ENCODE measurements at regions not wholly inside any gene's neighbourhood (a gene's known extent, or its start where the extent isn't known, plus 50 kb on each side); places are given as distances from the start of the nearest gene placed in this dataset.
A peak's percentile ranks its signal among the peaks of the same experiment; 100 is the strongest.

DNA sequence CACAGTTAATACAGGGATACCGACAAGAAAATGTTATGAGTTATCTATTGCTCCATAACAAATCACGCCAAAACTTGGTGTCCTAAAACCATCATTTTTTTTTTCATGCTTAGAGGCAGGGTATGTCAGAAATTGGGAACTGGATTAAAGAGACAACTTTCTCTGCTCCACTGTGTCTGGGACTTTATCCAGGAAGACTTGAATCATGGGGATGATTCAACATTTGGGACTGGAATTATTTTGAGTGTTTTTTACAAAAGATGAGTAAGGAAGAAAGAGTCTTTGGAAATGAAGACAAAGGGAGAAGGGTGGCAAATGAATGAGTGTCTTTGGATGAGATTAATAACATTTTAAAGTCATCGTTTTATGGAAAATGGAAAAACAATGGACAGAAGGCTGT, 1883.7 kb upstream of the C9orf72 start:
- peak; percentile 86 for DNase-seq (ENCODE audit: low read depth)
- TF ChIP-seq, protein P1, sequence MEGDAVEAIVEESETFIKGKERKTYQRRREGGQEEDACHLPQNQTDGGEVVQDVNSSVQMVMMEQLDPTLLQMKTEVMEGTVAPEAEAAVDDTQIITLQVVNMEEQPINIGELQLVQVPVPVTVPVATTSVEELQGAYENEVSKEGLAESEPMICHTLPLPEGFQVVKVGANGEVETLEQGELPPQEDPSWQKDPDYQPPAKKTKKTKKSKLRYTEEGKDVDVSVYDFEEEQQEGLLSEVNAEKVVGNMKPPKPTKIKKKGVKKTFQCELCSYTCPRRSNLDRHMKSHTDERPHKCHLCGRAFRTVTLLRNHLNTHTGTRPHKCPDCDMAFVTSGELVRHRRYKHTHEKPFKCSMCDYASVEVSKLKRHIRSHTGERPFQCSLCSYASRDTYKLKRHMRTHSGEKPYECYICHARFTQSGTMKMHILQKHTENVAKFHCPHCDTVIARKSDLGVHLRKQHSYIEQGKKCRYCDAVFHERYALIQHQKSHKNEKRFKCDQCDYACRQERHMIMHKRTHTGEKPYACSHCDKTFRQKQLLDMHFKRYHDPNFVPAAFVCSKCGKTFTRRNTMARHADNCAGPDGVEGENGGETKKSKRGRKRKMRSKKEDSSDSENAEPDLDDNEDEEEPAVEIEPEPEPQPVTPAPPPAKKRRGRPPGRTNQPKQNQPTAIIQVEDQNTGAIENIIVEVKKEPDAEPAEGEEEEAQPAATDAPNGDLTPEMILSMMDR (IDR thresholded peaks at IDR 0.05; ENCODE audit: insufficient read depth, low read length), result no peak
- no peak overlapping the region for H3K4me3 ChIP-seq (ENCODE audit: low read depth, low read length)

DNA sequence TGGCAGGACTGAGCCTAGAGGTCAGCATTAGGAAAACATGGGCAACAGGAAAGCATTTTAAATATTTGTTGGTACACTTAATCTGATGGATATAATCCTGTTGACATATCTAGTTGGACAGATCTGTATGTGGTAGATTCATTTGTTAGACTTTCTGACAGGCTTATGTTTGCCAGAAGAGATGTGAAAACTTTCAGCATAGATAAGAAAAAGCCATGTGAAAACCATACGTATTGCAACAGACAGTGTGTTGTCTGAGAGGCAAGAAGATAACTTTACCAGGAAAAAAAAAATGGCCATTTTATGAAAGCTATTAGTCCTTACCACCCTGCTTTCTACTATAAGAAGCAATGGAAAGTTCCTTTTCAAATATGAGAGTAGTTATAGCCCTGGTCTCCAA, 1902.2 kb upstream of the C9orf72 start:
- TF ChIP-seq, protein P1 (IDR thresholded peaks at IDR 0.05; ENCODE audit: insufficient read depth, low read length), result no peak
- peak; percentile 1 for DNase-seq (ENCODE audit: low read depth)
- no peak overlapping the region for H3K4me3 ChIP-seq (ENCODE audit: low read depth, low read length)

DNA sequence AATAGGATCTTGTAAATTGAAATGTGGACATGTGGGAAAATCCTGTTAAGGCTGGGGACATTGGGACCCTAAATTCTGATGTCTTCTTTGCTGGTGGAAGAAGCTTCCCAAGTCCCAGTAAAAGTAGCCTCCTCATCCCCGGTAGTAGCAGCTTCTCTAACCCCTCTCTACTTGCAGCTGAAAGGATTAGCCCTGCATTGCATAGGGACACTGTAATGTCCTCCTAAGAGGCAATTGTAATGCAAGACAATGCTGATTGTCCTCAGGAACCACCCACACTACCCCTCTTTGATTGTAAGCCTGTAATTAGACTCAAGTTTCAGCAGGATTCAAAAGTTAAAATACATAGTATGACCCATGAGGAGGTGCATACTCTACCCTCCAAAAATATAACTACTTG, 1938.4 kb upstream of the C9orf72 start:
- no peak overlapping the region for H3K4me3 ChIP-seq (ENCODE audit: low read depth, low read length)
- TF ChIP-seq, protein P1 (IDR thresholded peaks at IDR 0.05; ENCODE audit: insufficient read depth, low read length), result no peak
- no peak for DNase-seq (ENCODE audit: low read depth)

DNA sequence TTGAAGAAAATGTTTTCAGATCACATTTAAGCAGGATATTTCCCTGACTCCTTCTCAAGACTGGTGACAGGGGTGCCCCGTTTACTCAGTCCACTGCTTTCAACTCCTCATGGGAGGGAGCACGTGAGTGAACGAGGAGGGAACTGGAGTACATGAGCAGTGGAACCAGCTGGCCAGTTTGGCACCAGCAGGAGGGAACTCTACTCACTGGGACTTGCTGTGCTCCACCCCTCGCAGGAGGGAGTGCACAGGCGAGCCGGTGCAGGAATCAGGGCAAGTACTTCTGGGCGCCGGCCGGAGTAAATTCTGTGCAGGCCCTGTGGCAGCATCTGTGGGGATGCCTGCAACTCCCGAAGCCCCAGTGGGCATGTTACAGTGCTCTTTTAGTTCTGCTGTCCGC, 1941.1 kb upstream of the C9orf72 start:
- TF ChIP-seq, protein P1 (IDR thresholded peaks at IDR 0.05; ENCODE audit: insufficient read depth, low read length), result no peak
- H3K4me3 ChIP-seq (ENCODE audit: low read depth, low read length), result no peak overlapping the region
- peak; percentile 0 for DNase-seq (ENCODE audit: low read depth)

DNA sequence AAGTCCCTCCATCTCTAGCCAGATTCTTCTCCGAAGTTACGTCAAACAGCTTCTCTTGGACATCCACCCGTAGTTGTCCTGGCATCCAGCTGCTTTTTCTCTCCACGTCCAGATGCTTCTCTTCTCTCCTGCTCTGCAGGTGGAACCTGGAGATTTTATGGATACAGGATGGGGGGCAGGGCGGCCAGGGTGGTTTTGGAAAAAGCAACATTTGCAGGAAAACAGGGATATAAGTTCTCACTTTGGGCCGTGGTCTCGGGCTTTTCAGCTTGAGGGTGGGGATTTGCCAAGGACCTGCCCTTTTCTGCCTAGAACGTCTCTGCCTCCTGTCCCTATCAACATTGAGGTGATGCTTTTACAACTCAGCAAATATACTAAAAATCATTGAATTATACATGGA, 1941.6 kb upstream of the C9orf72 start:
- no peak for DNase-seq (ENCODE audit: low read depth)
- TF ChIP-seq, protein P1 (IDR thresholded peaks at IDR 0.05; ENCODE audit: insufficient read depth, low read length), result no peak
- no peak overlapping the region for H3K4me3 ChIP-seq (ENCODE audit: low read depth, low read length)

DNA sequence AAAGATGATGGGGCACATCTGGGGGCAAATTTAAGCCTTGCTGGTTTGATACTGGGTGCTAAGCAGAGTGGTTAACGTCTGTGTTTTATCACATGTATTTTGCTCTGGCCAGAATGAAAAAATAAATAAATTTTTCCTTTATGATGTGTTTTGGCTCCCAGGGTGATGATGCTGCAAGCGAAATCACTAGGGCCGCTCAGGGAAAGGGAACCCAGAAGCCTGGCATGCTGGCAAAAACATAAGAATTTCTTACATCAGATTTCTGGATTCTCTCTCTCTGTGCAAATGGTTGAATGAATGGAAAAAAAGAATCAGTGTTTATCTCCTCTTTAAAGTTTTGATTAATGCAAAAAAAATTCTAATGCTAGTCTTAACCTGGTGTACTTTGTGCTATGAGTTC, 1975.2 kb upstream of the C9orf72 start:
- DNase-seq (ENCODE audit: low read depth), result peak; percentile 80
- no peak overlapping the region for H3K4me3 ChIP-seq (ENCODE audit: low read depth, low read length)
- TF ChIP-seq, protein P1 (IDR thresholded peaks at IDR 0.05; ENCODE audit: insufficient read depth, low read length), result no peak

DNA sequence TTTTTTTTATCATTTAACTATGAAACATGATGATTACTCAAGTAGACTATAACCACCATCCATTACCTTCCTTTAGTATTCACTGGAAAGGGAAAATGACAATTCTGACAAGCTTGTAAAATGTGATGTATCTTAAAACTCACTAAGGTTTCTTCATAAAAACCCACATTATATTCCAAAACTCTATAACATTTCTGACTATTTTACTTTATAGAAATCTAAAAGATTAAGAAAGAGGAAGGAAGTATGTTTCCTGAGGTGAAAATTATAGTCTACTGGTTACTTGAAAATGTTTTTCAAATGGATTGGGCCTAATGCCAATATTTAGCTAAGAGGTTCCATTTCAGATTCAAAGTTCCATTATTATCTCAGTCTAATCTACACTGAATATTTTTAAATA, 1982.2 kb upstream of the C9orf72 start:
- no peak overlapping the region for H3K4me3 ChIP-seq (ENCODE audit: low read depth, low read length)
- peak; percentile 5 for DNase-seq (ENCODE audit: low read depth)
- TF ChIP-seq, protein P1 (IDR thresholded peaks at IDR 0.05; ENCODE audit: insufficient read depth, low read length), result no peak
